Endothelial cell of umbilical vein (primary cell): ENCODE measurements at regions not wholly inside any gene's neighbourhood (a gene's known extent, or its start where the extent isn't known, plus 50 kb on each side); places are given as distances from the start of the nearest gene placed in this dataset.

Experiments used
- BruUV-seq: library from RNA; stranded (reverse); fragments of 400-500 nt; replicated peaks from 2 replicates; lab custom pipeline; 2021; lab: Mats Ljungman, UMichigan
- CTCF ChIA-PET: fragments of 300-600, 350-600 bp; sonication (Branson Sonifier 250); formaldehyde crosslinking; loops from one replicate; lab custom pipeline; 2021; ENCODE audit warnings: antibody characterized with exemption, inconsistent platforms; lab: Charles Lee
- POLR2A ChIA-PET: fragments of 300-600, 350-600 bp; sonication (Branson Sonifier 250); formaldehyde crosslinking; loops from one replicate; lab custom pipeline; 2021; ENCODE audit warnings: antibody characterized with exemption, inconsistent platforms; lab: Charles Lee
- DNase-seq: peaks from one replicate; pipeline ENCODE4 v3.0.0-alpha.2; 2011; ENCODE audit warnings: low read depth, low spot score
- FAIRE-seq: peaks from 2 replicates; lab custom pipeline; 2011; peaks lifted over from hg19 to GRCh38; lab: Jason Lieb, UNC
- H2AFZ ChIP-seq: 2 replicates; pipeline ENCODE4 v1.6.0; 2012; ENCODE audit warnings: low read depth, low read length, control low read depth, inconsistent platforms
- H3K27ac ChIP-seq: 2 replicates; pipeline ENCODE4 v1.5.1; 2011; ENCODE audit warnings: low read depth, mild to moderate bottlenecking, control low read depth, low read length, moderate library complexity; ENCODE audit not compliant: insufficient read depth
- H3K27me3 ChIP-seq, 2 experiments: 2 replicates each; pipeline versions ENCODE4 v1.6.0 to v1.6.1; 2011; ENCODE audit warnings: low read length in 2 of 2, mixed read lengths in 1 of 2; ENCODE audit not compliant: control insufficient read depth in 2 of 2, insufficient read depth in 2 of 2
- H3K36me3 ChIP-seq, 2 experiments: 2 replicates in 1 of 2; 3 replicates in 1 of 2; pipeline ENCODE4 v1.5.1; 2011; ENCODE audit warnings: low read length in 2 of 2, mild to moderate bottlenecking in 1 of 2, moderate library complexity in 1 of 2; ENCODE audit not compliant: control insufficient read depth in 2 of 2, insufficient read depth in 2 of 2; ENCODE audit errors: extremely low read depth in 1 of 2
- H3K4me1 ChIP-seq: 3 replicates; pipeline ENCODE4 v1.5.1; 2011; ENCODE audit warnings: mild to moderate bottlenecking, low read length; ENCODE audit not compliant: control insufficient read depth, insufficient read depth; ENCODE audit errors: extremely low read depth
- H3K4me2 ChIP-seq: 2 replicates; pipeline ENCODE4 v1.6.1; 2011; ENCODE audit warnings: low read length, control low read depth, mixed read lengths; ENCODE audit not compliant: insufficient read depth
- H3K4me3 ChIP-seq, 3 experiments: fragments of 200-600 bp in 1 of 3; sonication (generic), shearing (Covaris generic) in 1 of 3; replicated peaks in 1 of 3; 2 replicates each; pipeline ENCODE4 v1.5.1; 2011 to 2016; ENCODE audit warnings: control low read depth in 3 of 3, low read length in 3 of 3, mild to moderate bottlenecking in 2 of 3, inconsistent platforms in 1 of 3, low read depth in 1 of 3, moderate library complexity in 1 of 3; ENCODE audit not compliant: insufficient read depth in 1 of 3
- H3K79me2 ChIP-seq: 2 replicates; pipeline ENCODE4 v1.6.0; 2012; ENCODE audit warnings: low read length, inconsistent platforms; ENCODE audit not compliant: control insufficient read depth, insufficient read depth
- H3K9ac ChIP-seq: replicated peaks from 2 replicates; pipeline ENCODE3; 2011; ENCODE audit warnings: low read length, control low read depth; ENCODE audit not compliant: insufficient read depth; ENCODE audit errors: extremely low read depth
- H3K9me1 ChIP-seq: replicated peaks from 3 replicates; pipeline ENCODE4 v1.6.0; 2011; ENCODE audit warnings: mild to moderate bottlenecking, low read length; ENCODE audit not compliant: control insufficient read depth, insufficient read depth; ENCODE audit errors: extremely low read depth
- H3K9me3 ChIP-seq: replicated peaks from 2 replicates; pipeline ENCODE4 v1.5.1; 2012; ENCODE audit warnings: low read length, inconsistent platforms; ENCODE audit not compliant: control insufficient read depth, insufficient read depth
- H4K20me1 ChIP-seq: replicated peaks from 2 replicates; pipeline ENCODE3; 2011; ENCODE audit warnings: mild to moderate bottlenecking, low read length; ENCODE audit not compliant: control insufficient read depth, insufficient read depth; ENCODE audit errors: extremely low read depth
- CTCF ChIP-seq, 2 donors: IDR thresholded peaks; 1 replicate in 1 of 2; 2 replicates in 1 of 2; pipeline ENCODE4 v1.5.1; 2011; ENCODE audit warnings: low read length in 2 of 2, mild to moderate bottlenecking in 2 of 2, moderate library complexity in 2 of 2, control low read depth in 1 of 2, inconsistent platforms in 1 of 2, low read depth in 1 of 2; ENCODE audit not compliant: insufficient read depth in 1 of 2; ENCODE audit errors: extremely low read depth in 1 of 2
- EZH2 ChIP-seq: IDR thresholded peaks from 2 replicates; pipeline ENCODE4 v1.6.1; 2012; ENCODE audit warnings: borderline replicate concordance, low read depth, mild to moderate bottlenecking, moderate library complexity, low read length, inconsistent platforms; ENCODE audit not compliant: severe bottlenecking
- FOS ChIP-seq: IDR thresholded peaks from 2 replicates; pipeline ENCODE4 v1.6.1; 2011; ENCODE audit warnings: mild to moderate bottlenecking, low read length, moderate library complexity, borderline replicate concordance; ENCODE audit not compliant: insufficient read depth
- GATA2 ChIP-seq: IDR thresholded peaks from 2 replicates; pipeline ENCODE4 v1.7.0; 2011; ENCODE audit warnings: low read depth, mild to moderate bottlenecking, moderate library complexity, mixed read lengths, low read length; ENCODE audit not compliant: insufficient read length, insufficient read depth
- JUN ChIP-seq: IDR thresholded peaks from 2 replicates; pipeline ENCODE4 v1.6.1; 2011; ENCODE audit warnings: borderline replicate concordance, low read depth; ENCODE audit not compliant: insufficient read length, insufficient read depth
- MAX ChIP-seq: IDR thresholded peaks from 2 replicates; pipeline ENCODE4 v1.6.1; 2011; ENCODE audit not compliant: insufficient read depth, insufficient read length
- MYC ChIP-seq: IDR thresholded peaks from one replicate; pipeline ENCODE4 v1.6.1; 2011; ENCODE audit warnings: mild to moderate bottlenecking, low read depth, low read length
- POLR2A ChIP-seq: IDR thresholded peaks from 2 replicates; pipeline ENCODE4 v1.6.1; 2012; ENCODE audit warnings: low read depth, mild to moderate bottlenecking, control low read depth, low read length
- POLR2AphosphoS5 ChIP-seq: IDR thresholded peaks from 2 replicates; pipeline ENCODE4 v1.6.1; 2012; ENCODE audit warnings: low read depth, mild to moderate bottlenecking, control low read depth, low read length, moderate library complexity; ENCODE audit not compliant: insufficient read depth
- dilution Hi-C: fragments of 300-500 bp; cut with MboI; formaldehyde crosslinking; loops from one replicate; pipeline ENCODE4 v1.15.0; 2019; ENCODE audit warnings: low sequenced_read_pairs; ENCODE audit not compliant: extremely low pct_ligation_motif_present
- intact Hi-C: fragments of 100-400 bp; cut with micrococcal nuclease; formaldehyde crosslinking; loops from one replicate; pipeline ENCODE4 v1.10.0; 2022

- H3K4me2 ChIP-seq = no peak overlapping the region
- intact Hi-C loops = no loop called here
- H3K4me1 ChIP-seq = no peaks in the 10 kb centered on the region
- no peak overlapping the region for H3K4me3 ChIP-seq
- H3K9me3 ChIP-seq = peaks cover 2% of the 10 kb centered on the region
- ChIA-PET CTCF (no interaction called here), POLR2A (no interaction called here)
- no peaks in the 10 kb centered on the region for H3K79me2 ChIP-seq
- H3K36me3 ChIP-seq = no peaks in the 10 kb centered on the region
- no peaks in the 10 kb centered on the region for H3K27me3 ChIP-seq
- BruUV-seq = no TSS peak
- no peaks in the 10 kb centered on the region for H3K9me1 ChIP-seq
- H4K20me1 ChIP-seq = no peaks in the 10 kb centered on the region
- no peak overlapping the region for H3K27ac ChIP-seq
- dilution Hi-C loops = no loop called here
- TF ChIP-seq GATA2 (no peak), CTCF (IDR thresholded peaks at IDR 0.05; ENCODE audit: extremely low read depth in 1 of 2, insufficient read depth in 1 of 2, low read depth in 1 of 2, low read length in 2 of 2) (no peak), FOS (no peak), EZH2 (no peak), MYC (no peak), JUN (no peak), POLR2AphosphoS5 (no peak), MAX (no peak), POLR2A (no peak)
- FAIRE-seq (no peak), DNase-seq (no peak)
- H3K9ac ChIP-seq = no peak overlapping the region
- no peak overlapping the region for H2AFZ ChIP-seq
Observed at GRCh38 chr7:9889554-9889953, 1084.1 kb upstream of the PHF14 start.
